ENCODE measurements at regions not wholly inside any gene's neighbourhood (a gene's known extent, or its start where the extent isn't known, plus 50 kb on each side); places are given as distances from the start of the nearest gene placed in this dataset.

- TF ChIP-seq CTCF (IDR thresholded peaks at IDR 0.05) = no peak
- TF ChIP-seq REST (IDR thresholded peaks at IDR 0.05) = no peak
- no peak for TF ChIP-seq ESRRA (IDR thresholded peaks at IDR 0.05; ENCODE audit: borderline replicate concordance, low read length)
- TF ChIP-seq CHD2 (IDR thresholded peaks at IDR 0.05; ENCODE audit: low read length, partially characterized antibody) = no peak
- no peak for TF ChIP-seq CBX8 (IDR thresholded peaks at IDR 0.05)
- no peak for TF ChIP-seq POLR2A (IDR thresholded peaks at IDR 0.05; ENCODE audit: low read length)
- TF ChIP-seq EHMT2 (IDR thresholded peaks at IDR 0.05; ENCODE audit: low read depth) = no peak
- no peak for TF ChIP-seq HOXB5 (CRISPR knock-in tag; IDR thresholded peaks at IDR 0.05)
- no peak for TF ChIP-seq POLR2AphosphoS2 (conservative IDR thresholded peaks at IDR 0.05; ENCODE audit: low read length)
- TF ChIP-seq MYC (IDR thresholded peaks at IDR 0.05; ENCODE audit: borderline replicate concordance, low read length) = no peak
These were observed 99.1 kb downstream of the EN1 start for GRCh38 chr2:118748245-118748885.
